Liver (tissue), 8 donors: ENCODE measurements at regions not wholly inside any gene's neighbourhood (a gene's known extent, or its start where the extent isn't known, plus 50 kb on each side); places are given as distances from the start of the nearest gene placed in this dataset.

Experiments
- DNase-seq: peaks from one replicate; pipeline ENCODE4 v3.0.0-alpha.2; 2017; ENCODE audit warnings: low spot score
- H3K27ac ChIP-seq, 2 donors: one replicate each; pipeline ENCODE4 v1.7.0; 2013; ENCODE audit warnings: inconsistent platforms in 2 of 2, low read length in 2 of 2, control low read depth in 1 of 2, low read depth in 1 of 2, mild to moderate bottlenecking in 1 of 2
- H3K27me3 ChIP-seq, 4 donors: one replicate each; pipeline versions ENCODE4 v1.6.1 to v1.7.0; 2013; ENCODE audit warnings: low read length in 3 of 4, inconsistent platforms in 1 of 4, mild to moderate bottlenecking in 1 of 4, moderate library complexity in 1 of 4; ENCODE audit not compliant: control insufficient read depth in 4 of 4, insufficient read depth in 4 of 4
- H3K36me3 ChIP-seq, 4 donors: one replicate each; pipeline versions ENCODE4 v1.6.1 to v1.7.0; 2013; ENCODE audit warnings: low read length in 3 of 4, mild to moderate bottlenecking in 3 of 4, low read depth in 1 of 4, moderate library complexity in 1 of 4; ENCODE audit not compliant: control insufficient read depth in 4 of 4, insufficient read depth in 3 of 4
- H3K4me1 ChIP-seq, 4 donors: one replicate each; pipeline versions ENCODE4 v1.6.1 to v1.7.0; 2013; ENCODE audit warnings: low read length in 3 of 4, mild to moderate bottlenecking in 3 of 4, moderate library complexity in 1 of 4; ENCODE audit not compliant: control insufficient read depth in 4 of 4, insufficient read depth in 4 of 4
- H3K4me3 ChIP-seq, 3 donors: one replicate each; pipeline versions ENCODE4 v1.6.1 to v1.7.0; 2013; ENCODE audit warnings: low read length in 3 of 3, control low read depth in 1 of 3, low read depth in 1 of 3, mild to moderate bottlenecking in 1 of 3
- H3K9ac ChIP-seq, 2 donors: one replicate each; pipeline ENCODE4 v1.7.0; 2013; ENCODE audit warnings: low read length in 2 of 2, mild to moderate bottlenecking in 2 of 2, moderate library complexity in 2 of 2, control low read depth in 1 of 2, low read depth in 1 of 2
- H3K9me3 ChIP-seq, 4 donors: one replicate each; pipeline versions ENCODE4 v1.6.1 to v1.7.0; 2013; ENCODE audit warnings: low read length in 3 of 4; ENCODE audit not compliant: control insufficient read depth in 4 of 4
- ATF3 ChIP-seq: IDR thresholded peaks from 2 replicates; pipeline ENCODE4 v1.6.1; 2016; ENCODE audit warnings: antibody characterized with exemption
- CTCF ChIP-seq: fragments of 150-350 bp; IDR thresholded peaks from 2 replicates; pipeline ENCODE4 v1.5.1; 2017; ENCODE audit warnings: improper control_type of control experiment, low read depth, low read length; ENCODE audit not compliant: missing input control
- EGR1 ChIP-seq, 2 donors: IDR thresholded peaks; 2 replicates each; pipeline ENCODE4 v1.6.1; 2016 to 2018; ENCODE audit warnings: antibody characterized with exemption in 2 of 2, low read depth in 2 of 2
- FOXA1 ChIP-seq: IDR thresholded peaks from 2 replicates; pipeline ENCODE4 v1.6.1; 2016; ENCODE audit warnings: antibody characterized with exemption
- FOXA2 ChIP-seq: IDR thresholded peaks from 2 replicates; pipeline ENCODE4 v1.6.1; 2016; ENCODE audit warnings: antibody characterized with exemption
- GABPA ChIP-seq, 2 donors: IDR thresholded peaks in 1 of 2; conservative IDR thresholded peaks in 1 of 2; 2 replicates each; pipeline ENCODE4 v1.6.1; 2016; ENCODE audit warnings: antibody characterized with exemption in 2 of 2, mild to moderate bottlenecking in 1 of 2, moderate library complexity in 1 of 2
- HNF4A ChIP-seq, 2 donors: conservative IDR thresholded peaks; 2 replicates each; pipeline ENCODE4 v1.6.1; 2016; ENCODE audit warnings: antibody characterized with exemption in 2 of 2, mild to moderate bottlenecking in 2 of 2
- HNF4G ChIP-seq: IDR thresholded peaks from 2 replicates; pipeline ENCODE4 v1.6.1; 2016; ENCODE audit warnings: antibody characterized with exemption
- JUND ChIP-seq, 2 donors: IDR thresholded peaks; 2 replicates each; pipeline ENCODE4 v1.6.1; 2016; ENCODE audit warnings: antibody characterized with exemption in 2 of 2
- MAX ChIP-seq: IDR thresholded peaks from 2 replicates; pipeline ENCODE4 v1.6.1; 2016; ENCODE audit warnings: antibody characterized with exemption
- NR2F2 ChIP-seq: IDR thresholded peaks from 2 replicates; pipeline ENCODE4 v1.6.1; 2016; ENCODE audit warnings: antibody characterized with exemption
- RAD21 ChIP-seq, 2 donors: IDR thresholded peaks; 2 replicates each; pipeline ENCODE4 v1.6.1; 2016; ENCODE audit warnings: antibody characterized with exemption in 2 of 2, mild to moderate bottlenecking in 2 of 2
- REST ChIP-seq: IDR thresholded peaks from 2 replicates; pipeline ENCODE4 v1.6.1; 2016; ENCODE audit warnings: antibody characterized with exemption, mild to moderate bottlenecking
- RXRA ChIP-seq, 2 donors: IDR thresholded peaks; 2 replicates each; pipeline ENCODE4 v1.6.1; 2017 to 2018; ENCODE audit warnings: antibody characterized with exemption in 2 of 2, mild to moderate bottlenecking in 1 of 2
- SP1 ChIP-seq: IDR thresholded peaks from 2 replicates; pipeline ENCODE4 v1.6.1; 2018; ENCODE audit warnings: antibody characterized with exemption, mild to moderate bottlenecking
- TAF1 ChIP-seq: conservative IDR thresholded peaks from 2 replicates; pipeline ENCODE4 v1.6.1; 2016; ENCODE audit warnings: antibody characterized with exemption, mild to moderate bottlenecking
- YY1 ChIP-seq: IDR thresholded peaks from 2 replicates; pipeline ENCODE4 v1.6.1; 2016; ENCODE audit warnings: antibody characterized with exemption, mild to moderate bottlenecking
- ZBTB33 ChIP-seq: IDR thresholded peaks from 2 replicates; pipeline ENCODE4 v1.6.1; 2016; ENCODE audit warnings: antibody characterized with exemption
- WGBS: extraction: QIAGEN DNeasy Blood & Tissue Kit; methylation state at CpG from one replicate; pipeline ENCODE4 v1.1.7; 2013; 5-methylcytosine and 5-hydroxymethylcytosine counted together
- donor health status: healthy.
- donor health status: healthy.
- donor health status: healthy.
- donor health status: healthy.
- donor health status: healthy.

GRCh38 chr18:65016631-65017371 is 734.0 kb upstream of the CDH7 start:
- no peaks in the 10 kb centered on the region for H3K27me3 ChIP-seq
- H3K4me3 ChIP-seq = no peak overlapping the region
- no peak overlapping the region for H3K9ac ChIP-seq
- H3K4me1 ChIP-seq = no peaks in the 10 kb centered on the region
- H3K9me3 ChIP-seq = peaks cover 0 to 3% (median 0%) of the 10 kb centered on the region in 4 donors
- TF ChIP-seq RXRA (IDR thresholded peaks at IDR 0.05) = no peak
- TF ChIP-seq ZBTB33 = no peak
- no peak for TF ChIP-seq REST
- no peak for TF ChIP-seq GABPA (IDR thresholded peaks at IDR 0.05 in 1 of 2, conservative IDR thresholded peaks at IDR 0.05 in 1 of 2)
- TF ChIP-seq MAX = no peak
- no peak for TF ChIP-seq FOXA2
- TF ChIP-seq HNF4A (conservative IDR thresholded peaks at IDR 0.05) = no peak
- no peak for TF ChIP-seq JUND (IDR thresholded peaks at IDR 0.05)
- no peak for TF ChIP-seq SP1
- no peak for TF ChIP-seq TAF1
- no peak for TF ChIP-seq YY1
- TF ChIP-seq ATF3 = no peak
- no peak for TF ChIP-seq CTCF
- no peak for TF ChIP-seq RAD21 (IDR thresholded peaks at IDR 0.05)
- TF ChIP-seq EGR1 (IDR thresholded peaks at IDR 0.05; ENCODE audit: low read depth in 2 of 2) = no peak
- TF ChIP-seq NR2F2 = no peak
- no peak for TF ChIP-seq FOXA1
- TF ChIP-seq HNF4G = no peak
- DNase-seq = no peak
- WGBS = 88% methylated on average over 12 of the region's 12 CpGs
- no peak overlapping the region for H3K27ac ChIP-seq
- no peaks in the 10 kb centered on the region for H3K36me3 ChIP-seq
